GM19025 (cell line): ENCODE measurements at regions not wholly inside any gene's neighbourhood (a gene's known extent, or its start where the extent isn't known, plus 50 kb on each side); places are given as distances from the start of the nearest gene placed in this dataset.
"Not testable (repeated sequence)": the region's sequence is repeated elsewhere in the genome, so short reads cannot be mapped to it uniquely, and the experiment has no call there.

Source experiments
- ATAC-seq: cut with Tn5 transposase; IDR thresholded peaks from one replicate; pipeline ENCODE4 v1.9.1; 2021; ENCODE audit warnings: mild to moderate bottlenecking, low read depth, moderate library complexity; ENCODE audit not compliant: unreplicated experiment

DNA sequence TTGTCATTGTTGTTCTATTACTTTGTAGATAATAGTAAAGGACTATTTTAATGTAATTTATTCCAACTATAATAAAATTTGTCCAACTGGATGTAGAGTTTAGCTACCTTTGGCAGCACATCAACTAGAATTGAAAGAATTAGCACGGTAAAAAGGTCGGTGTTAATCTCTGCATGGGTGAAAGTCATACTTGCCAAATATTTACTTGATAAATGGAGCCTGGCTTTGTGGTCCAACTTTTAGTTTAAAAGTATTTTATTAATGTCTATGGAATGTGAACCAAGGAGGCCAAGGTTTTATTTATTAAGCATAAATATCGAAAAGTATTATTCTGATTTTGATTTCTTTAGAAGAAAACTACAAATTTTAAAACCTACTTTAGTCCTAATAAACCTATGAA lies 1389.0 kb downstream of the PCDH9 start:
- ATAC-seq, result no peak

DNA sequence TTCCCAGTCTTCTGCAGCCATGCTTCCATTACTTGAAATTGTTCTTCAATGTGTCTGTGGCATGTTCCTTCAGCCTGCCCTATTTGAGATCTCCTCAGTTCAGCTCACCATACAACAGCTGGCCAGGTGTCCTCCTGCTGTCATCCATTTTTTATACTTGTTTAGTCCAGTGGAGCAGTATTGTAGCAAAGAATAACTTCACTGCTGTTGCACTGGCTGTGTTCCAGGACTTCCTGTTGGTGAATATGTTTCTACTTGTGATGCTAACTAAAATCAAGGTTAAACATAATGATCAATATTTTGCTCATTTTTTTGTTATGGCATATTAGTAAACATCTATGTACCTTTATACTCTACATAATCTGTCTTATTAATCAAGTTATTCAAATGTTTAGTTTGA lies 1394.1 kb downstream of the PCDH9 start:
- no peak for ATAC-seq

DNA sequence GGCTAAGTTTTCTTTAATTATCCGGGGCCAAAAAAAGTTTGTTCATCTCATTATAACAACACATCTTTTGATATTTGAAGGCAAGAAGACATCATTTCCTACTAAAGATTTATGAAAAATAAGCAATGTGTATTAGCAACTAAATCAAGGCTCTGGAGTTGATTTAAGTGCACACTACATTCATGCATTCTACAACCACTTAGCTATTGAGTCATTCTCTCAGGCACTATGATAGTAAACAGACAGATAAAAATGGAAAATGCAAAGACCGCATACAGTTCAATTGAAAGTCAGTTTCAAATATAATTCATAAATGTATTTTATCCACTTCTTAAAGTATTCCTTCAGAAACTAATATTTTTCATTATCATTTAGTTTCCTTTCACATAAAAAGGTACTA lies 1395.2 kb downstream of the PCDH9 start:
- no peak for ATAC-seq

DNA sequence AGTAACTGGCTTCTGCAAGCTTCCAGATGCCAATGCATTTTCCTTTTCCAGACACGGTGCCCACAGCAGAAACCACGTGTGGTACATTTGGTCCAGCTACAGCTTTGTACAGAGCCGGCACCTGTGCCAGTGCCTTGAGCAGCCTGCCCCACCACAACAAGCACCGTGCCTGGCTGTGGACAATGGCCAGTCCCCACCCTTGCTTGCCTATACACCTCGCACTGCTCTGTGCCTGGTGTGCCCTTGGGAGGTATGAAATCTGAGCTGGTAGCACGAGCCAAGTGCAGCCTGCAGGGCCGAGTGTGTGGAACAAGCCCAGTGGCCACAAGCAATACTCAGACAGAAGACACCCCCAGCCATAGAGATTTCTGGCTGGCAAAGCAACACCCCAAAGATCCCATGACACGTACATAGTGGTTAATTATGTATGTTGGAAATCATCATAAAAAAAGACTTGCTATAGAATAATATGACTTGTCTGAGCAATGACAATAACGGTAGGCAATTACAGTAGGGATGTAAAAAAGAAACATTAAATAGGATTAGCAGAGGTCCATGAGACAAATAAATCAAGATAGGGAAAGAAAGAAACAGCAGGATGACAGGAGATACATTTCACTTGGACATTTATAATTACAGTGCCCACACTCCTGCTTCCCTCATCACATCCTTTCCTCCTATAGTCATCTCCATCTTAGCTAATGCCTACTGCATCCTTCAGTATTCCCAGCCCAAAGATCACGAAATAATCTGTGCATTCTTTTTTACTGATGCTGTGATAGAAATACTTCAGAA lies 1399.5 kb downstream of the PCDH9 start:
- ATAC-seq, result no peak

DNA sequence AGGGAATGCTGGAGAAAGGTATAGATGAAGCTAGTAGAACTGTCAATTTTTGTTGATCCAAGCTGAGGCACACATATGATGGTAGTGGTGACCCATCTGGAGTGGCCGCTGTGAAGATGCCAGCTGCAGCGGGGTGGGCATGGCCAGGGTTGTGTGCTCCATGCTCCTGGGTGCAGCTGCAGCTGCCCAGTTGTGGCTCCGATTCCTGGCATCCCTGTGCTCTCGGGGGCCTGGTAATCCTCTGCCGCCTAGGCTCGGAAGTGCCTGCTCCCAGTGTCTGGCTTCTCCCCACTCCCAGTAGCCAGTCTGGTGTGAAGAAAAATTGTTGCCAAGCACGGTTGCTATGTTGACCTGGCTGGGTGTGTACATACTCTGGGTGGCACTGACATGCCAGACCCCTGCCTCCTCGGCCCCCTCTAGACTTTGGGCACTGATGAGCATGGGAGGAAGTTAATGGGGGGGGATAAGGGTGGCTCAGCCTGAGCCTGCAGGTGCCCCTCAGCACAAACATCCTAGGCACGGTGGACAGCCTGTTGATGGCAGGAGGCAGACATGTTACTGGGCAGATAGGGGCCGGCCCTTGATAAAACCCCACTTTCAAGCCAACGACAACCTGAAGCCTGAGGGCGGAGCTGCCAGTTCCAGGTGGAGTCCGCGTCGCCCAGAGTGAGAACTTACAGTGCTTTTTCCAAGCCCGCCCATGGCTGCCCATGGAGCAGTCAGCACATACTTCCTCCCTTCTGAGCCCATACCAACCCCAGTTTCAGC lies 1400.7 kb downstream of the PCDH9 start:
- no peak for ATAC-seq

DNA sequence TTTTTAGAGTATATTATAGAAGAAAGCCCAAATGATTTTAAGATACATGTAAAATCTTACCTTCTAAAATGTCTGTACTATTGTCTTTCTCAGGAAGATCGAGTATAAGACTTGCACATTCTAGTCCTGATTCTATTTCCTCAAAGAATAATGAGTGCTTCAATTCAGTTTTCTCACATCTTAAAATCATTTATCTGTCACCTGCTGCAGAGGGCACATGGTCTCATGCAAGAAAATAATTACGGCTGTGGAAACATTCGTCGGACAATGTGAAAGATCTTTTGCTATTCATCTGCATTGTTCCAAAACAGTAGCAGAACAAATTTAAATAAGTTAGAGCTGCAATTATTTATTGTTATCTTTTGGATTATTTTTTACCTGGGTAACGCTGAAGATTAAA lies 1403.5 kb downstream of the PCDH9 start:
- no peak for ATAC-seq

DNA sequence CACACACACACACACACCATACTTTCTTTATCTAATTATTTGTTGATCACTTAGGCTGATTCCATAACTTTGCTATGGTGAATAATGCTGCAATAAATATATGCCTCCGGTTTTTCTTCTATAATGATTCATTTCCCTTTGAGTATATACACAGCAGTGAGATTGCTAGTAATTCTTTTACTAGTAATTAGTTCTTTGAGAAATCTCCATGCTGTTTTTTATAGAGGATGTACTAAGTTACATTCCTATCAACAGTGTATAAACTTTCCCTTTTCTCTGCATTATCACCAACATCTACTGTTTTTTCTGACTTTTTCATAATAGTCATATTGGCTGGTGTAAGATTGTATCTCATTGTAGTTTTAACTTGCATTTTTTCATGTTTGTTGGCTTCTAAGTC lies 1405.1 kb downstream of the PCDH9 start:
- ATAC-seq, result no peak

DNA sequence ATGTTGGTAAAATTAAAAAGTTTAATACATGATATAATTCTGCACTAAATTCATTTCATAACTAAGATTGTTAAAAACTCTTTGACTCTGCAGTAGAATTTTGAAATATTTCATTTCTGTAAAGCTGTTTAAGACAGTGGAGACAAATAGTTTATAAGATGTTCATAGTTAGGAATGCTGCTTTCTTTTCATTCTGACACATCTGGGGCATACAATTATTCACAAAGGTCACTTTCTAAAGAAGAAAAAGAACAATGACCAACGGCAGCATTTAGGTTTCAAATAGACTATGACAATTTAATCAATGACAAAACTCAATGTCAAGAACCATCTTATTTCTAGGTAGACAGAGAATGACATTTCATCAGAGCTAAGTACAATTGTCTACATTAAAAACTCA lies 1422.1 kb downstream of the PCDH9 start:
- no peak for ATAC-seq

DNA sequence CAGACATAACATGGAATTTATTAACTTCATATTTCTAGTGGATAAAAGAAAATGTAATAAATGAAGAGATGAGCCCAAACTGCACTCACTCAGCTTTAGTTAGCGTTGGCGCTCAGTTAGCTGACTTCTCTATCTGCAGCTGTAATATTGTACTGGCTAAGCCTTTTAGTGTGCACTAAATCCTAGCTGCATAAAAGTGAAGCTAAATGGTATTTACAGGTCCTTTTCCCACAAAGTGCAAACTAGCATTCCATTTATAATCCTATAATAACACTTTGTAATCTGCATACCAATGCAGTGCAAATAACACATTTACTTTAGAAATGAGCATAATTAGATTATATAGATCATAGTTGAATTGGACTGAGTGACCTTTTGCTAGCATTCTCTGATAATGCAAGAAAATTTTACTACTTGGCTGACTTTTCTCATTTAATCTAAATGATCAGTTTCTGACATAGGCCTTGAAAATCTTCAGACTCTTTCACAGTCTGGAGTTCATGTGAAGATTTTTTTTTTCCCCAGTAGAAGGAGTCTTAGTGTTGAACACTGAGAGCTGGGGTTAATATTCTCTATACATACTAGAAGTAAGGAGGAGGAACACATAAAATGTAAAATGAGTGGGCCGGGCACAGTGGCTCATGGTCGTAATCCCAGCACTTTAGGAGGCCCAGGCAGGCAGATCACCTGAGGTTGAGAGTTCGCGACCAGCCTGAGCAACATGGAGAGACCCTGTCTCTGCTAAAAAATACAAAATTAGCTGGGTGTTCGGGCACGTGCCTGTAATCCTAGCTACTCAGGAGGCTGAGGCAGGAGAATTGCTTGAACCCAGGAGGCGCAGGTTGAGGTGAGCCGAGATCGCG lies 1426.4 kb downstream of the PCDH9 start:
- no peak for ATAC-seq

DNA sequence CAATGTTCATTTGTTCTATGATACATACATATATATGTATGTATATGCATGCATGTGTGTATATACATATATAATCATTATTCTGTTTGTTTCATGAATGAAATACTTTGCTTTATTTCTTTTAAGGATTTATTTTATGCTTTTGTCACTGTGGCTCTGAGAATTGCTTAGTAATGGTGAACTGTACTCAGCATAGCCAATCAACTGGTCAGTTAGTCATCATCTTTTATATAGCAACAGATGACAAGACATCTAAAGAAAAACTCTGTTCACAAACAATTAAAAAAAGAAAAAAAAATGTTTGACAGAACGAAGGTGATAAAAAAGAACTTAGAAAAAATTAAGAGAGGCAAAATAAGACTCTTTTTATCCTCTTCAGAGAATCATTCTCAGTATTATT lies 1440.3 kb downstream of the PCDH9 start:
- ATAC-seq, result no peak

DNA sequence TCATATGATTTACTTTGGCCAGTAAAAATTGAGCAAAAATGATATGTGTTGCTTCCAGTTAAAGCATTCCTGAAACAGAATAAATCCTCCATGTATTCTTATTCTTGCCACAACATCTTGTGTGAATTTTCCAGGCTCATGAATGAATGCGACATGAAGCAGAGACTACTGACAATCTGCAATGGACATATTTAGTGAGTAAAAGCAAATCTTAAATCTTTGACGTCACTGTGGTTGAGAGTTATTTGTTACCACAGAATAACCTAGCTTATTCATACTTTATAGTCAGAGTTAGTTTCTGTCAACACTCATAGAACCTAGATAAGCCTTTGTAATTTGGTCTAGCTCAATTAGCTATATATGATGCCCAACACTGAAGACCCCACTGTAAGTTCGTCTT lies 1443.1 kb downstream of the PCDH9 start:
- ATAC-seq, result no peak

DNA sequence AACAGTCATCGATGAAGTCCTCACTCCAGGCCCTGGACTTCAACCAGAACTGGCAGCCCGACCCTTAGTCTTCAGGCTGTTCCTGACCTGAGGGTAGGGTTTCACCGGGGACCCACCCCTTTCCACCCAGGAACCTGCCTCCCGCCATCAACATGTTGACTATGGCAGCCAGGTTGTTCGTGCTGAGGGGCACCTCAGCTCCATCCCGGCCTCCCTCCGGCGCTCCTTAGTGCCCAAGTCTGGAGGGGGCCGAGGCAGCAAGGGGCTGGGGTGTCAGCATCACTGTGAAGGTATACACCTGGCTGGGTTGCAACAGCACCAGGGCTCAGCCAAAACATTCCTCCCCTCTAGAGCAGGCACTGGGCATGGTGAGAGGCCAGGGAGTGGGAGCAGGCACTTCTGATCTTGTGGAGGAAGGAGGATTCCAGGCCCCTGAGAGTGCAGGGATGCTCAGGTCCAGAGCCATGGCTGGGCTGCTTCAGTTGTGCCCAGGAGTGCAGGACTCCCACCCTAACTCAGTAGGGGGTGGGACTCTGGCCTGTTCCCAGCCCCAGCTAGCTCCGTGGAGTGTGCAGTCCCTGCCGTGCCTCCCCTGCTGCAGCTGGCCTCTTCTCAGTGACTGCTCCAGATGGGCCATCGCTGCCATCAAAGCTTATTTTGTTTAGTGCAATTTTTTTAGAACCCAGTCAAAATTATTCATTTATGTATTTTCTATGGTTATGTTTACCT lies 1445.9 kb downstream of the PCDH9 start:
- ATAC-seq, result no peak

DNA sequence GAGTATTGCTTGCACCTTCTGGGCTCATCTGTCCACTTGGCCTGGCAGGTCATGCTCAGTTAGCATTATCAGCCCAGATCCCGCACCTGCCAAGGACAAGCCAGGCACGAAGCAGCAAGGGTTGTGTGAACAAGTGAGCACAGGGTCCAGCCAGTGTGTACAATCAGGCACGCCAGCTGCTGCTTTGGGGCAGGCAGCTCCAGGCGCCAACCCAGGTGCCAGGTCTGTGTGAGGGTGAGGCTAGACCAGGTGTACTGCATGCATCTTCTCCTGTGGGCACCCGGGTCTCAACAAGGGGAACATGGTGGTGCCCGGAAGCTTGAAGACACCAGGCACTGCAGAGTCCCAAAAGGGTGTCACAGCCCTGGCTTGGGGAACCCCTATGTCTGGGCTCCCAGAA lies 1446.8 kb downstream of the PCDH9 start:
- ATAC-seq, result no peak

DNA sequence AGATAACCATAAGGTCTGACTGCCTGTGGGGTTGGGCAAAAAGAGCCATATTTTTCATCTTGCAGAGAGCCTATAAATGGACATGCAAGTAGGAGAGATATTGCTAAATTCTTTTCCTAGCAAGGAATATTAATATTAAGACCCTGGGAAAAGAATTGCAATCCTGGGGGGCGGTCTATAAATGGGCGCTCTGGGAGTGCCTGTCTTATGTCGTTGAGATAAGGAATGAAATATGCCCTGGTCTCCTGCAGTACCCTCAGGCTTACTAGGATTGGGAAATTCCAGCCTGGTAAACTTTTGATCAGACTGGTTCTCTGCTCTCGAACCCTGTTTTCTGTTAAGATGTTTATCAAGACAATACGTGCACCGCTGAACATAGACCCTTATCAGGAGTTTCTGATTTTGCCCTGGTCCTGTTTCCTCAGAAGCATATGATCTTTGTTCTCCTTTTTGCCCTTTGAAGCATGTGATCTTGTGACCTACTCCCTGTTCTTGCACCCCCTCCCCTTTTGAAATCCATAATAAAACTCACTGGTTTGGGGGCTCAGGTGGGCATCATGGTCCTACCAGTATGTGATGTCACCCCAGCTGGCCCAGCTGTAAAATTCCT lies 1458.3 kb downstream of the PCDH9 start:
- ATAC-seq, result not testable (repeated sequence)

DNA sequence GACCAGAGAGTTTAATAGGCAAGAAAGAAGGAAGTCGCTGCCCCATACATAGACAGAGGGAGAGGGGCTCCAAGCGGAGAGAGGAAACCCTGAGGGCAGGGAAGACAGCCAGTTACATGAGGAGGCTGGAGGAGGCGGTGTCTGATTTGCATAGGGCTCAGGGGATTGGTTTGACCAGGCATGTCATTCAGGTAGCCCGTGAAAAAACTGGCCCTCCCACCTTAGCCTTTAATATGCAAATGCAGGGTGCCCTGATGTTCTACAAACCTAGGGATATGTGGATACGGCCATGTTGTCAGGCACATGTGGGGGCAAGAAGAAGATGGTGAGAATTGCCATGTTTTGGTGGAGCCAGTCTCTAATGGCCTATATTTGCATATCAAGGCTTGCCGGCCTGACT lies 1461.6 kb downstream of the PCDH9 start:
- no peak for ATAC-seq

DNA sequence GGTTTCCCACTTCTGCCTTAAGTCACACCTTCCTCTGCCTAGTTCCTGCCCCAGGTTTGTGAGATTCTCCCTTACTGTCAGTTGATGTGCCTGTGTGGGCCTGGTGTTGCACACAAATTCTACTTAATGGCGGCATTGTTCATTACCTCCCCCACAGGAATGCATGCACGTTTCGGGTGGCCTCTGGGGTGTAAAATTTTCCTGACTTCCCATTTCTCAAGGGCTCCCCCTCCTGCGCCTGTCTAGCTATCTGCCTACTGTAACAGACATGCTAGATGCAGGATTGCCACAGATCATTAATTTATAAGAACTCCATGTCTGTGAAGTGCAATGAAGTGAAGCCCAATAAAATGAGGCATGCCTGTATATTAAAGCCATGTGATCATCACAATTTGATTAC lies 1466.3 kb downstream of the PCDH9 start:
- no peak for ATAC-seq

DNA sequence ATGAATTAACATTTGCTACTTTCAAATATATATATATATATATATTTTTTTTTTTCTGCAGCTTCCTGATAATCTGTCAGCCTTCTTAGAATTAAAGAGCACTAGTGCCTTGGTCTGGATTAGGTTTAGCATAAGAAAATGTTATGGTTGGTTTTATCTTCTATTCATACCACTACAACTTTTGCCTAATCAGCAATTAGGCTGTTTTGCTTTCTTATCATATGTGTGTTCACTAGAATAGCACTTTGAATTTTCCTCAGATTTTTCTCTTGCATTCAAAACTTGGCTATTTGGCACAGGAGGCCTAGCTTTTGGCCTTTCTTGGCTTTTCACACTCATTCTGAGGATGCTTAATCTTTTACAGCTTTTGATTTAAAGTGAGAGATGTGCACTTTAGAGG lies 1468.1 kb downstream of the PCDH9 start:
- no peak for ATAC-seq

DNA sequence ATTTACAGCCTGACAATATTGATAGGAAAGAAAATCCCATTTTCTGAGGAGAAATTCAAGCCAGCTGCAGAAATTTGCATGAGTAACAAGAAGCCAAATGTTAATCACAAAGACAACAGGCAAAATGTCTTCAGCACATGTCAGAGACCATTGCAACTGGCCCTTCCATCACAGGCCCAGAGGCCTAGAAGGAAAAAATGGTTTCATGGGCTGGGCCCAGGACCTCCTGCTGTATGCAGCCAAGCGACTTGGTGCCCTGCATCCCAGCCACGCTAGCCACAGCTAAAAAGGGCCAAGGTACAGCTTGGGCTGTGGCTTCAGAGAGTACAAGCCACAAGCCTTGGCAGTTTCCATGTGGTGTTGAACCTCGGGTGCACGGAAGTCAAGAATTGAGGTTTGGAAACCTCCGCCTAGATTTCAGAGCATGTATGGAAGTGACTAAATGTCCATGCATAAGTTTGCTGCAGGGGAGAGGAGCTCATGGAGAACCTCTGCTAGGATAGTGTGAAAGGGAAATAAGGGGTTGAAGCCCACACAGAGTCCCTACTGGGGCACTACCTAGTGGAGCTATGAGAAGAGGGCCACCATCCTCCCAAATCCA lies 1474.0 kb downstream of the PCDH9 start:
- ATAC-seq, result no peak

DNA sequence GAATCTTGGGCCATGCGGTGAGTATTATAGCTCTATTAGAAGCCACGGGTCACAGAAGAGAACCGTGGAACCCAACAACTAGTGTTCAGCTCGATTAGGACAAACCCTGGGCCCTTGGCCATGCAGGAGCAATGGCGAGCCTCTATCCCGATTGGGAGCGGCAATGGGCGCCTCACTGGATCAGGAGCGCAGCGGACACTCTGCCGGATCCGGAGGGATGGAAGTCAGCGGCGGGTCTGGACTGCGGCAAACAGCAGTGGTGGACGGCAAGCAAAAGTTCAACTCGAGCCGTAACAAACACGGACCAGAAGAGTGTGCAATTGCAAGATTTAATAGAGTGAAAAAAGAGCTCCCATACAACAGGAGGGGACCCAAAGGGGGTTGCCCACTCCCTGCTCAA lies 1481.9 kb downstream of the PCDH9 start:
- ATAC-seq, result no peak
